ENCODE measurements at regions not wholly inside any gene's neighbourhood (a gene's known extent, or its start where the extent isn't known, plus 50 kb on each side); places are given as distances from the start of the nearest gene placed in this dataset.
"Not testable (repeated sequence)": the region's sequence is repeated elsewhere in the genome, so short reads cannot be mapped to it uniquely, and the experiment has no call there.

DNA sequence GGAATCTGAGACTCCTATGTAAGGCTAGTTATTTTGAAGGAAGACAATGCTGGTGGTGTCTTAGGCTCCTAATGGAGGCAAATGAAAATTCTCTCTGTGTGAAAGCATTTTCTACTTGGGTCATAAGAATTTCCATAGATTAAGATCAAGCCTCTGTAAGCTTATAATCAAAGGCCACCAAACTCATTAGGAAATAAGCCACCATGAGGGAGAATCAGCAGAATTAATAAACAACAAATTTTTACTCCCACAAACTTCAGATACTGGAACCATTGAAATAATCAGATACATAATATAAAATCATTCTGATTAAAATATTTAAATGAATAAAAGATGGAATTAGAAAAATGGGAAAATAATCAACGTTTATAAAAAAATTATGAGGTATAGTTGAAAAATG, 178.7 kb downstream of the NPIPA8 start:
- not testable (repeated sequence) for DNase-seq (ENCODE audit: low read depth, low spot score); H3K27me3 ChIP-seq (ENCODE audit: control insufficient read depth, insufficient read depth, low read length); H3K4me1 ChIP-seq (ENCODE audit: control insufficient read depth, insufficient read depth, low read length); H3K27ac ChIP-seq (ENCODE audit: low read length); H3K4me3 ChIP-seq (ENCODE audit: low read length); H3K9me3 ChIP-seq (ENCODE audit: control insufficient read depth, insufficient read depth, low read length); H3K36me3 ChIP-seq (ENCODE audit: control insufficient read depth, insufficient read depth, low read length)
- WGBS (ENCODE audit: insufficient coverage, insufficient read length), result 100% methylated on average over 1 of the region's 1 CpG

DNA sequence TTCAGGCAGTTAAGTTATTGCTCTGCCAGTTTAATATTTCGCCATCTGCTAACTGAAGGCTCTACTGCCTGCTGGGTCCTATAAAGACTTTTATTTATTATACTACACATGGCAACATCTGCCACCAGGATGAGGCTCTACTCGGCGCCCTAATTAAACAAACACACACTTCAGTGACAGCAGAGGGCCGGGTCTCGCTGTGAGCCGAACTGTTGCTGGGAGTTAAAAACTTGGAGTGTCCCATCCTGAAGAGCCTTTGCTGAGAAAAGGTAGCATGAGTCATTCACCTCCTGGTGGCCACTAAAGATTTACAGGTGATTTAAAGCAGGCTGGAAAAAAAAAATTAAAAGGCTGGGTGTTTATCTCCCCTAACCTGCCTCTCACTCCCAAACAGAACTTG, 183.7 kb downstream of the NPIPA8 start:
- not testable (repeated sequence) for H3K27ac ChIP-seq (ENCODE audit: low read length); H3K4me1 ChIP-seq (ENCODE audit: control insufficient read depth, insufficient read depth, low read length); H3K4me3 ChIP-seq (ENCODE audit: low read length); DNase-seq (ENCODE audit: low read depth, low spot score); H3K9me3 ChIP-seq (ENCODE audit: control insufficient read depth, insufficient read depth, low read length); H3K36me3 ChIP-seq (ENCODE audit: control insufficient read depth, insufficient read depth, low read length); H3K27me3 ChIP-seq (ENCODE audit: control insufficient read depth, insufficient read depth, low read length)
- no CpG with 5 or more reads among the region's 6 CpGs for WGBS (ENCODE audit: insufficient coverage, insufficient read length)

- DNase-seq (ENCODE audit: low read depth, low spot score); H3K27me3 ChIP-seq (ENCODE audit: control insufficient read depth, insufficient read depth, low read length); H3K36me3 ChIP-seq (ENCODE audit: control insufficient read depth, insufficient read depth, low read length); H3K9me3 ChIP-seq (ENCODE audit: control insufficient read depth, insufficient read depth, low read length); H3K4me3 ChIP-seq (ENCODE audit: low read length); H3K27ac ChIP-seq (ENCODE audit: low read length); H3K4me1 ChIP-seq (ENCODE audit: control insufficient read depth, insufficient read depth, low read length): not testable (repeated sequence)
- WGBS (ENCODE audit: insufficient coverage, insufficient read length), result no CpG with 5 or more reads among the region's 5 CpGs
Measured at GRCh38 chr16:18148132-18148531, 188.4 kb downstream of the NPIPA8 start.

GRCh38 chr16:18146601-18147142, 189.9 kb downstream of the NPIPA8 start:
- not testable (repeated sequence) for H3K36me3 ChIP-seq (ENCODE audit: control insufficient read depth, insufficient read depth, low read length); H3K4me1 ChIP-seq (ENCODE audit: control insufficient read depth, insufficient read depth, low read length); H3K27me3 ChIP-seq (ENCODE audit: control insufficient read depth, insufficient read depth, low read length); DNase-seq (ENCODE audit: low read depth, low spot score); H3K27ac ChIP-seq (ENCODE audit: low read length); H3K9me3 ChIP-seq (ENCODE audit: control insufficient read depth, insufficient read depth, low read length); H3K4me3 ChIP-seq (ENCODE audit: low read length)
- no CpG with 5 or more reads among the region's 9 CpGs for WGBS (ENCODE audit: insufficient coverage, insufficient read length)

GRCh38 chr16:18142066-18142465, 194.5 kb downstream of the NPIPA8 start:
- not testable (repeated sequence) for H3K9me3 ChIP-seq (ENCODE audit: control insufficient read depth, insufficient read depth, low read length); H3K4me3 ChIP-seq (ENCODE audit: low read length); DNase-seq (ENCODE audit: low read depth, low spot score); H3K36me3 ChIP-seq (ENCODE audit: control insufficient read depth, insufficient read depth, low read length); H3K27ac ChIP-seq (ENCODE audit: low read length); H3K27me3 ChIP-seq (ENCODE audit: control insufficient read depth, insufficient read depth, low read length); H3K4me1 ChIP-seq (ENCODE audit: control insufficient read depth, insufficient read depth, low read length)
- no CpG with 5 or more reads among the region's 5 CpGs for WGBS (ENCODE audit: insufficient coverage, insufficient read length)

DNA sequence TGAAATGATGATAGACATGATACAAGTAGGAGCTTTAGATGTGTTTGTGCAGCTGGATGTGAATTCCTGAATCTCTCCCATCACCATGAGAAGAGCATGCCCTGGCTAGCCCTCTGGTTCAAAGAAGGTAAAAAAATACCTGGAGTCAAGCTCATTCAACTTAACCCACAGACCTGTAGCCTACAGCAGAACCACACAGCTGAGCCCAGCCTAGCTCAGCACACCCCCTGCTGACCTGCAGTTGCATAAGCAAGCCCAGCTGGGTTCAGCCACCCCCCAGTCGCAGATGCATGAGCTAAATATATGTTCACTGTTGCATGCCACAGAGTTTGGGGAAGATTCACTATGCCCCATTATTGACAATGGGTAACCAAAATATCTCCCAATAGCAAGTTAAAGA, 200.2 kb downstream of the NPIPA8 start:
- not testable (repeated sequence) for DNase-seq (ENCODE audit: low read depth, low spot score)
- no CpG with 5 or more reads among the region's 1 CpG for WGBS (ENCODE audit: insufficient coverage, insufficient read length)

DNA sequence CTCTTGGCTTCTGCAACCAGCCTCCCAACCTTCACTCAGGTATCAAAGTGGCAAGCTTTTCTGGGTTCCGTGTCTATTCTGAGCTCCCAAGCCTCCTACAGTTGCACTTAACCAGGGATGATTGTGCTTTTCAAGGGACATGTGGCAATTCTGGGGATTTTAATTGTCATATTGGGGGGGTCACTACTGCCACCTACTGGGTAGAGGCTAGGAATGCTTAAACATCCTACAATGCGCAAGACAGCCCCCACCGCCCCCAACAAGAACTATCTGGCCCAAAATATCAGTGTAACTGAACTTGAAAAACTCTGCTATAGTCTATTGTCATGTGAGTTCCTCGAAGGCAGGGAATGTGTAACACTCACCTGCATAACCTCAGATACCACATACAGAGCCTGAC, 201.5 kb downstream of the NPIPA8 start:
- not testable (repeated sequence) for H3K27me3 ChIP-seq (ENCODE audit: control insufficient read depth, insufficient read depth, low read length); H3K27ac ChIP-seq (ENCODE audit: low read length); DNase-seq (ENCODE audit: low read depth, low spot score); H3K4me1 ChIP-seq (ENCODE audit: control insufficient read depth, insufficient read depth, low read length); H3K36me3 ChIP-seq (ENCODE audit: control insufficient read depth, insufficient read depth, low read length); H3K4me3 ChIP-seq (ENCODE audit: low read length); H3K9me3 ChIP-seq (ENCODE audit: control insufficient read depth, insufficient read depth, low read length)
- WGBS (ENCODE audit: insufficient coverage, insufficient read length), result no CpG with 5 or more reads among the region's 4 CpGs

More for the DNA sequence above, 200.2 kb downstream of the NPIPA8 start:
- H3K4me3 ChIP-seq (ENCODE audit: low read length); H3K27me3 ChIP-seq (ENCODE audit: control insufficient read depth, insufficient read depth, low read length); H3K36me3 ChIP-seq (ENCODE audit: control insufficient read depth, insufficient read depth, low read length); H3K27ac ChIP-seq (ENCODE audit: low read length); H3K9me3 ChIP-seq (ENCODE audit: control insufficient read depth, insufficient read depth, low read length); H3K4me1 ChIP-seq (ENCODE audit: control insufficient read depth, insufficient read depth, low read length): not testable (repeated sequence)

DNA sequence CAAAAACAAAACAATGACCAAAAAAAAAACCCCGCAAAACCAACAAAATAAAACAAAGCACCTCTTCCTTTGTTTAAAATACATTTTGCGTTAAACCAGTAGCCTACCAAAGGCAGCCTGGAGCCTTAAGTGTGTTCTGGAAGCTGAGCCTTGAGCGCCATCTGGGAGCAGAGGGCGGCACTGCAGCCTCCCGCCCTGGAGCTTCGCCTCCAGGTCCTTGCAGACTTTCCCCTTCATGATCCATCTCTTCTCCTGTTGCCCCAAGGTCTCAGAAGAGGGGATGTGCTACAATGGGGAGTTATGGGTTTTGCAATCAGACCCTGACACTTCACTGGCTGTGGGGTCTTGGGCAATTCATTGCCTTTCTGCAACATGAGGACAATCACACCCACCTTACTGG, 204.9 kb downstream of the NPIPA8 start:
- WGBS (ENCODE audit: insufficient coverage, insufficient read length), result no CpG with 5 or more reads among the region's 6 CpGs
- H3K27ac ChIP-seq (ENCODE audit: low read length); H3K4me3 ChIP-seq (ENCODE audit: low read length); H3K9me3 ChIP-seq (ENCODE audit: control insufficient read depth, insufficient read depth, low read length); H3K4me1 ChIP-seq (ENCODE audit: control insufficient read depth, insufficient read depth, low read length); H3K36me3 ChIP-seq (ENCODE audit: control insufficient read depth, insufficient read depth, low read length); H3K27me3 ChIP-seq (ENCODE audit: control insufficient read depth, insufficient read depth, low read length); DNase-seq (ENCODE audit: low read depth, low spot score): not testable (repeated sequence)

- H3K27ac ChIP-seq (ENCODE audit: low read length); H3K27me3 ChIP-seq (ENCODE audit: control insufficient read depth, insufficient read depth, low read length); H3K4me1 ChIP-seq (ENCODE audit: control insufficient read depth, insufficient read depth, low read length); H3K9me3 ChIP-seq (ENCODE audit: control insufficient read depth, insufficient read depth, low read length); H3K36me3 ChIP-seq (ENCODE audit: control insufficient read depth, insufficient read depth, low read length); DNase-seq (ENCODE audit: low read depth, low spot score); H3K4me3 ChIP-seq (ENCODE audit: low read length): not testable (repeated sequence)
- WGBS (ENCODE audit: insufficient coverage, insufficient read length), result no CpG with 5 or more reads among the region's 8 CpGs
Measured at GRCh38 chr16:18130478-18131120, 205.9 kb downstream of the NPIPA8 start.

- not testable (repeated sequence) for H3K27ac ChIP-seq (ENCODE audit: low read length); H3K4me1 ChIP-seq (ENCODE audit: control insufficient read depth, insufficient read depth, low read length); H3K27me3 ChIP-seq (ENCODE audit: control insufficient read depth, insufficient read depth, low read length); DNase-seq (ENCODE audit: low read depth, low spot score); H3K9me3 ChIP-seq (ENCODE audit: control insufficient read depth, insufficient read depth, low read length); H3K36me3 ChIP-seq (ENCODE audit: control insufficient read depth, insufficient read depth, low read length); H3K4me3 ChIP-seq (ENCODE audit: low read length)
- WGBS (ENCODE audit: insufficient coverage, insufficient read length), result no CpG with 5 or more reads among the region's 12 CpGs
Measured at GRCh38 chr16:18127033-18127432, 209.5 kb downstream of the NPIPA8 start.

DNA sequence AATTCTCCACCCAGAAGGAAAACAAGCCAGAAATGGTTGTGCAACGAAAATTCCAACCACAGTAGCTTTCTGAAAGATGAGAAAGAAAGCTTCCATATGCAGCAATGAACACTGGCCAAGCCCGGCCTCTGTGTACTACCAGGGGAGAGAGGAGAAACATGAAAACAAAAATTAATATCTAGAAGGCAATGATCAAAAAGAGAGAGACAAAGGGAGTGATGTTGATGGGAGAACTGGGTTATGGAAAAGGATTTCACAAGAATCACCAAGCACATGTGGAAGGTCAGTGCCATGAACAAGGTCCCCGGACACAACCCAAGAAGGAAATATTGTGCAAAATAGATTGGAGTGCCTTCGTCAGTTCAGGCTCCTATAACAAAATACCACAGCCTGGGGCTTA, 217.4 kb downstream of the NPIPA8 start:
- not testable (repeated sequence) for H3K4me3 ChIP-seq (ENCODE audit: low read length); H3K27me3 ChIP-seq (ENCODE audit: control insufficient read depth, insufficient read depth, low read length); H3K36me3 ChIP-seq (ENCODE audit: control insufficient read depth, insufficient read depth, low read length); H3K27ac ChIP-seq (ENCODE audit: low read length); H3K4me1 ChIP-seq (ENCODE audit: control insufficient read depth, insufficient read depth, low read length); H3K9me3 ChIP-seq (ENCODE audit: control insufficient read depth, insufficient read depth, low read length); DNase-seq (ENCODE audit: low read depth, low spot score)
- WGBS (ENCODE audit: insufficient coverage, insufficient read length), result no CpG with 5 or more reads among the region's 4 CpGs
